HepG2 (cell line): ENCODE measurements at regions not wholly inside any gene's neighbourhood (a gene's known extent, or its start where the extent isn't known, plus 50 kb on each side); places are given as distances from the start of the nearest gene placed in this dataset.

Source experiments
- ATAC-seq: fragments of 200-7000 bp; cut with Tn5 transposase; 3 replicates; pipeline ENCODE4 v1.9.1; 2020; ENCODE audit warnings: mild to moderate bottlenecking, moderate library complexity
- BruUV-seq: library from RNA; stranded (reverse); fragments of 400-500 nt; replicated peaks from 2 replicates; lab custom pipeline; 2021; lab: Mats Ljungman, UMichigan
- CTCF ChIA-PET: fragments of 300-600 bp; formaldehyde crosslinking; extraction: SDS; loops from one replicate; lab custom pipeline; 2021; ENCODE audit warnings: low total read pairs, inconsistent platforms, low intra/inter-chr PET ratio; lab: Yijun Ruan, JAX
- POLR2A ChIA-PET: fragments of 350-600 bp; sonication (Branson Sonifier 250); formaldehyde crosslinking; loops from one replicate; lab custom pipeline; 2020; ENCODE audit warnings: antibody characterized with exemption, inconsistent platforms; lab: Yijun Ruan, JAX
- DNase-seq: peaks from one replicate; pipeline ENCODE4 v3.0.0-alpha.2; 2015; ENCODE audit warnings: low spot score
- FAIRE-seq: peaks from 3 replicates; lab custom pipeline; 2011; peaks lifted over from hg19 to GRCh38; lab: Jason Lieb, UNC
- H2AFZ ChIP-seq: one replicate; pipeline ENCODE4 v1.6.1; 2011; ENCODE audit warnings: low read length, inconsistent platforms
- H3K27ac ChIP-seq: fragments of 300-600 bp; 3 replicates; pipeline ENCODE4 v1.8.0; 2011; ENCODE audit warnings: mixed run types, mild to moderate bottlenecking, mixed read lengths, low read length, inconsistent platforms; ENCODE audit not compliant: insufficient read depth; ENCODE audit errors: extremely low read length
- H3K27me3 ChIP-seq, 2 experiments: fragments of 200-600 bp in 1 of 2; 2 replicates in 1 of 2; 3 replicates in 1 of 2; pipeline versions ENCODE4 v1.6.0 to v1.8.0; 2011; ENCODE audit warnings: low read length in 2 of 2, mild to moderate bottlenecking in 2 of 2, moderate library complexity in 2 of 2, inconsistent platforms in 1 of 2; ENCODE audit not compliant: insufficient read depth in 2 of 2, control insufficient read depth in 1 of 2
- H3K36me3 ChIP-seq, 2 experiments: fragments of 200-600 bp in 1 of 2; replicated peaks in 1 of 2; 2 replicates in 1 of 2; 3 replicates in 1 of 2; pipeline versions ENCODE4 v1.5.1 to v1.8.0; 2011; ENCODE audit warnings: low read length in 2 of 2, inconsistent platforms in 1 of 2; ENCODE audit not compliant: insufficient read depth in 2 of 2, control insufficient read depth in 1 of 2
- H3K4me1 ChIP-seq: 2 replicates; pipeline ENCODE4 v1.5.1; 2012; ENCODE audit warnings: low read length, inconsistent platforms; ENCODE audit not compliant: insufficient read depth
- H3K4me2 ChIP-seq: 2 replicates; pipeline ENCODE4 v1.6.0; 2011; ENCODE audit warnings: low read depth, low read length, inconsistent platforms
- H3K4me3 ChIP-seq, 3 experiments: fragments of 200-600 bp in 1 of 3; sonication (generic), shearing (Covaris generic) in 1 of 3; replicated peaks in 1 of 3; 2 replicates each; pipeline ENCODE4 v1.5.1; 2011 to 2016; ENCODE audit warnings: low read length in 3 of 3, inconsistent platforms in 2 of 3, low read depth in 2 of 3, mild to moderate bottlenecking in 2 of 3, control low read depth in 1 of 3, mixed read lengths in 1 of 3; ENCODE audit not compliant: insufficient read depth in 1 of 3
- H3K79me2 ChIP-seq: one replicate; pipeline ENCODE4 v1.6.1; 2011; ENCODE audit warnings: low read length, inconsistent platforms; ENCODE audit not compliant: insufficient read depth
- H3K9ac ChIP-seq: 2 replicates; pipeline ENCODE4 v1.6.0; 2011; ENCODE audit warnings: mild to moderate bottlenecking, low read depth, low read length, inconsistent platforms; ENCODE audit not compliant: insufficient read depth
- H3K9me3 ChIP-seq: 2 replicates; pipeline ENCODE4 v1.5.1; 2012; ENCODE audit warnings: mild to moderate bottlenecking, low read length
- H4K20me1 ChIP-seq: 2 replicates; pipeline ENCODE4 v1.6.0; 2011; ENCODE audit warnings: inconsistent platforms, mild to moderate bottlenecking, low read length, moderate library complexity; ENCODE audit not compliant: insufficient read depth
- AHDC1 ChIP-seq: sonication (generic); formaldehyde crosslinking; IDR thresholded peaks from 2 replicates; pipeline ENCODE4 v1.5.1; 2020; ENCODE audit warnings: mild to moderate bottlenecking, missing genetic modification reagents, borderline replicate concordance
- ATF3 ChIP-seq: sonication (generic); formaldehyde crosslinking; IDR thresholded peaks from 2 replicates; pipeline ENCODE4 v1.4.0; 2020; ENCODE audit warnings: missing genetic modification reagents
- CC2D1A ChIP-seq: sonication (generic); formaldehyde crosslinking; IDR thresholded peaks from 2 replicates; pipeline ENCODE4 v1.8.1; 2023; ENCODE audit warnings: mild to moderate bottlenecking, missing genetic modification reagents
- FOXA1 ChIP-seq, 2 experiments: fragments of 450-650 bp in 1 of 2; sonication (generic) in 1 of 2; formaldehyde crosslinking in 1 of 2; IDR thresholded peaks; 2 replicates each; pipeline versions ENCODE4 v1.4.0 to v1.6.1; 2016 to 2020; ENCODE audit warnings: missing genetic modification reagents in 1 of 2
- HNRNPH1 ChIP-seq: fragments of 200-400 bp; formaldehyde crosslinking; optimal IDR thresholded peaks from 2 replicates; pipeline ENCODE3; 2017; ENCODE audit warnings: mild to moderate bottlenecking, low read depth, low read length
- JUN ChIP-seq: sonication (generic); formaldehyde crosslinking; IDR thresholded peaks from 2 replicates; pipeline ENCODE4 v1.4.0; 2020; ENCODE audit warnings: mild to moderate bottlenecking, missing genetic modification reagents
- MXD4 ChIP-seq: IDR thresholded peaks from 2 replicates; pipeline ENCODE4 v1.6.1; 2016; ENCODE audit warnings: mild to moderate bottlenecking, missing biosample characterization, missing genetic modification reagents
- NCOR1 ChIP-seq: fragments of 200-600 bp; sonication (generic); IDR thresholded peaks from 2 replicates; pipeline ENCODE4 v1.7.0; 2017; ENCODE audit warnings: antibody characterized with exemption, low read length, borderline replicate concordance
- NR2F6 ChIP-seq, 2 experiments: IDR thresholded peaks; 2 replicates each; pipeline ENCODE4 v1.6.1; 2016; ENCODE audit warnings: antibody characterized with exemption in 1 of 2, mild to moderate bottlenecking in 1 of 2
- RAD51 ChIP-seq: fragments of 450-650 bp; IDR thresholded peaks from 2 replicates; pipeline ENCODE4 v1.6.1; 2016; ENCODE audit warnings: borderline replicate concordance
- SMYD3 ChIP-seq: sonication (generic); formaldehyde crosslinking; IDR thresholded peaks from 2 replicates; pipeline ENCODE4 v1.8.1; 2023; ENCODE audit warnings: mild to moderate bottlenecking, missing genetic modification reagents
- TBP ChIP-seq: sonication (generic); formaldehyde crosslinking; IDR thresholded peaks from 2 replicates; pipeline ENCODE4 v1.5.0; 2020; ENCODE audit warnings: missing genetic modification reagents
- ZBTB46 ChIP-seq: sonication (generic); formaldehyde crosslinking; IDR thresholded peaks from 2 replicates; pipeline ENCODE4 v1.4.0; 2020; ENCODE audit warnings: mild to moderate bottlenecking, missing genetic modification reagents, borderline replicate concordance
- ZBTB7B ChIP-seq: sonication (generic); formaldehyde crosslinking; IDR thresholded peaks from 2 replicates; pipeline ENCODE4 v1.4.0; 2020; ENCODE audit warnings: missing genetic modification reagents
- ZNF343 ChIP-seq: sonication (generic); formaldehyde crosslinking; IDR thresholded peaks from 2 replicates; pipeline ENCODE4 v1.4.0; 2020; ENCODE audit warnings: mild to moderate bottlenecking, missing genetic modification reagents
- ZNF432 ChIP-seq: sonication (generic); formaldehyde crosslinking; IDR thresholded peaks from 2 replicates; pipeline ENCODE4 v1.5.0; 2020; ENCODE audit warnings: missing genetic modification reagents, mild to moderate bottlenecking, borderline replicate concordance
- ZNF883 ChIP-seq: sonication (generic); formaldehyde crosslinking; IDR thresholded peaks from 2 replicates; pipeline ENCODE4 v1.5.1; 2020; ENCODE audit warnings: mild to moderate bottlenecking, missing genetic modification reagents; ENCODE audit errors: not compliant biosample characterization
- ZSCAN30 ChIP-seq: sonication (generic); formaldehyde crosslinking; IDR thresholded peaks from 2 replicates; pipeline ENCODE4 v1.5.0; 2020; ENCODE audit warnings: mild to moderate bottlenecking, missing genetic modification reagents
- WGBS: methylation state at CpG from one replicate; pipeline ENCODE4 v1.1.6; 2017; ENCODE audit warnings: low lambda C conversion rate; 5-methylcytosine and 5-hydroxymethylcytosine counted together
- in situ Hi-C: cut with HindIII; loops from 2 replicates; pipeline ENCODE4 v1.10.0; 2017; ENCODE audit warnings: low pct_unique_long_range_greater_than_20kb; ENCODE audit not compliant: extremely low pct_ligation_motif_present
- intact Hi-C: fragments of 100-400 bp; cut with micrococcal nuclease; formaldehyde crosslinking; loops from one replicate; pipeline ENCODE4 v1.10.0; 2022; ENCODE audit not compliant: unreplicated experiment

- 0% methylated on average over 1 of the region's 1 CpG for WGBS
- H3K4me2 ChIP-seq: peak overlapping the region; percentile 41
- no peak overlapping the region; a peak in 1 of 6 replicates for H3K4me3 ChIP-seq
- no peaks in the 10 kb centered on the region for H3K36me3 ChIP-seq
- H3K79me2 ChIP-seq: peaks cover 3% of the 10 kb centered on the region
- in situ Hi-C loops: no loop called here
- peak overlapping the region; percentile 41 for H3K27ac ChIP-seq
- FAIRE-seq (peak; percentile 44), ATAC-seq (peak; percentile 97), DNase-seq (peak; percentile 84)
- intact Hi-C loops: no loop called here
- BruUV-seq: no TSS peak
- peaks cover 38% of the 10 kb centered on the region for H3K4me1 ChIP-seq
- ChIA-PET POLR2A (interaction anchor here (0.6 to 1.1 kb wide), 2 partner anchors 195 to 238 kb away, joined by 3 read pairs; no protein-coding TSS in a partner anchor), CTCF (no interaction called here)
- peaks cover 12% of the 10 kb centered on the region; the same call in 1 of the 2 replicates for H4K20me1 ChIP-seq
- H3K9ac ChIP-seq: no peak overlapping the region
- no peaks in the 10 kb centered on the region for H3K9me3 ChIP-seq
- no peaks in the 10 kb centered on the region for H3K27me3 ChIP-seq
- H2AFZ ChIP-seq: no peak overlapping the region
- TF ChIP-seq NCOR1: no peak
- TF ChIP-seq TBP (CRISPR knock-in tag): no peak
- no peak for TF ChIP-seq ZNF432 (CRISPR knock-in tag)
- TF ChIP-seq ZBTB7B (CRISPR knock-in tag): 0 out of 2 replicates have a peak, but pooled peaks have one; percentile 34
- peak; percentile 57; the same call in 1 of the 2 replicates for TF ChIP-seq JUN
- TF ChIP-seq AHDC1 (CRISPR knock-in tag): peak; percentile 59; the same call in 1 of the 2 replicates
- no peak for TF ChIP-seq CC2D1A (CRISPR knock-in tag)
- TF ChIP-seq ZSCAN30 (CRISPR knock-in tag): no peak
- peak; percentile 56 for TF ChIP-seq ATF3 (CRISPR knock-in tag)
- 0 out of 2 replicates have a peak, but pooled peaks have one; percentile 35 for TF ChIP-seq SMYD3 (CRISPR knock-in tag)
- no peak for TF ChIP-seq FOXA1 (IDR thresholded peaks at IDR 0.05)
- peak; percentile 62 for TF ChIP-seq FOXA1 (CRISPR knock-in tag; IDR thresholded peaks at IDR 0.05)
- TF ChIP-seq HNRNPH1: no peak
- no peak for TF ChIP-seq RAD51
- peak; percentile 17; the same call in 1 of the 2 replicates for TF ChIP-seq NR2F6 (IDR thresholded peaks at IDR 0.05)
- TF ChIP-seq NR2F6 (CRISPR knock-in tag; IDR thresholded peaks at IDR 0.05): no peak
- TF ChIP-seq ZNF343: no peak
- TF ChIP-seq ZNF883 (CRISPR knock-in tag): no peak
- no peak for TF ChIP-seq ZBTB46 (CRISPR knock-in tag)
- no peak for TF ChIP-seq MXD4 (CRISPR knock-in tag)
These were observed 305.1 kb downstream of the KCNRG start for GRCh38 chr13:50320271-50320862.
